ENCODE measurements at regions not wholly inside any gene's neighbourhood (a gene's known extent, or its start where the extent isn't known, plus 50 kb on each side); places are given as distances from the start of the nearest gene placed in this dataset.

GRCh38 chr9:12968093-12968492 is 193.3 kb downstream of the LURAP1L start:
- no peak for TF ChIP-seq CTCF (IDR thresholded peaks at IDR 0.05)
- TF ChIP-seq POLR2A (IDR thresholded peaks at IDR 0.05) = no peak

All from thyroid gland (tissue), 4 donors.